Osteoblast (primary cell): ENCODE measurements at regions not wholly inside any gene's neighbourhood (a gene's known extent, or its start where the extent isn't known, plus 50 kb on each side); places are given as distances from the start of the nearest gene placed in this dataset.
"Not testable (repeated sequence)": the region's sequence is repeated elsewhere in the genome, so short reads cannot be mapped to it uniquely, and the experiment has no call there.

Source experiments
- DNase-seq: peaks from one replicate; pipeline ENCODE4 v3.0.0; 2011; ENCODE audit warnings: low spot score, mixed read lengths; ENCODE audit not compliant: insufficient read length; ENCODE audit errors: missing footprints
- H2AFZ ChIP-seq: 2 replicates; pipeline ENCODE4 v1.6.0; 2011; ENCODE audit warnings: mild to moderate bottlenecking, low read length
- H3K27ac ChIP-seq: 2 replicates; pipeline ENCODE4 v1.5.1; 2011; ENCODE audit warnings: mild to moderate bottlenecking, low read depth, low read length, moderate library complexity
- H3K27me3 ChIP-seq: 2 replicates; pipeline ENCODE4 v1.6.0; 2012; ENCODE audit warnings: mild to moderate bottlenecking, control low read depth, inconsistent platforms, low read length, moderate library complexity; ENCODE audit not compliant: insufficient read depth
- H3K36me3 ChIP-seq: 2 replicates; pipeline ENCODE4 v1.5.1; 2011; ENCODE audit warnings: mild to moderate bottlenecking, low read length, control low read depth, moderate library complexity; ENCODE audit not compliant: insufficient read depth
- H3K4me1 ChIP-seq: 2 replicates; pipeline ENCODE4 v1.5.1; 2011; ENCODE audit warnings: mild to moderate bottlenecking, low read length, control low read depth, moderate library complexity; ENCODE audit not compliant: insufficient read depth
- H3K4me2 ChIP-seq: 2 replicates; pipeline ENCODE4 v1.6.0; 2011; ENCODE audit warnings: mild to moderate bottlenecking, low read length; ENCODE audit not compliant: insufficient read depth
- H3K4me3 ChIP-seq: fragments of 200-600 bp; sonication (generic); 3 replicates; pipeline ENCODE4 v1.5.1; 2012; ENCODE audit warnings: mild to moderate bottlenecking, low read length, inconsistent platforms; ENCODE audit not compliant: insufficient read depth
- H3K79me2 ChIP-seq: 2 replicates; pipeline ENCODE4 v1.6.0; 2012; ENCODE audit warnings: mild to moderate bottlenecking, low read length, control low read depth, inconsistent platforms; ENCODE audit not compliant: insufficient read depth
- H3K9me3 ChIP-seq: 2 replicates; pipeline ENCODE4 v1.5.1; 2011; ENCODE audit warnings: low read depth, low read length, control low read depth
- H4K20me1 ChIP-seq: 2 replicates; pipeline ENCODE4 v1.6.0; 2012; ENCODE audit warnings: mild to moderate bottlenecking, low read length, control low read depth; ENCODE audit not compliant: insufficient read depth
- CTCF ChIP-seq: IDR thresholded peaks from 2 replicates; pipeline ENCODE4 v1.5.1; 2011; ENCODE audit warnings: mild to moderate bottlenecking, low read depth, low read length, moderate library complexity; ENCODE audit errors: extremely low read depth

- no peak for DNase-seq
- TF ChIP-seq CTCF = no peak
Observed at GRCh38 chr1:60664086-60664625, 418.2 kb upstream of the NFIA start.

GRCh38 chr1:60662486-60663044 is 419.8 kb upstream of the NFIA start:
- Histone ChIP-seq H2AFZ (no peak overlapping the region), H3K9me3 (no peaks in the 10 kb centered on the region), H3K79me2 (no peaks in the 10 kb centered on the region), H3K4me2 (no peak overlapping the region), H3K27me3 (no peaks in the 10 kb centered on the region), H3K4me3 (no peak overlapping the region), H4K20me1 (no peaks in the 10 kb centered on the region), H3K27ac (no peak overlapping the region), H3K4me1 (no peaks in the 10 kb centered on the region), H3K36me3 (no peaks in the 10 kb centered on the region)
- no peak for TF ChIP-seq CTCF
- no peak for DNase-seq

More at GRCh38 chr1:60664086-60664625, 418.2 kb upstream of the NFIA start:
- H3K4me2 ChIP-seq = no peak overlapping the region
- no peak overlapping the region for H2AFZ ChIP-seq
- no peaks in the 10 kb centered on the region for H3K4me1 ChIP-seq
- H3K4me3 ChIP-seq = no peak overlapping the region
- no peak overlapping the region for H3K27ac ChIP-seq
- no peaks in the 10 kb centered on the region for H4K20me1 ChIP-seq
- H3K79me2 ChIP-seq = no peaks in the 10 kb centered on the region
- no peaks in the 10 kb centered on the region for H3K27me3 ChIP-seq
- H3K36me3 ChIP-seq = no peaks in the 10 kb centered on the region
- no peaks in the 10 kb centered on the region for H3K9me3 ChIP-seq

DNA sequence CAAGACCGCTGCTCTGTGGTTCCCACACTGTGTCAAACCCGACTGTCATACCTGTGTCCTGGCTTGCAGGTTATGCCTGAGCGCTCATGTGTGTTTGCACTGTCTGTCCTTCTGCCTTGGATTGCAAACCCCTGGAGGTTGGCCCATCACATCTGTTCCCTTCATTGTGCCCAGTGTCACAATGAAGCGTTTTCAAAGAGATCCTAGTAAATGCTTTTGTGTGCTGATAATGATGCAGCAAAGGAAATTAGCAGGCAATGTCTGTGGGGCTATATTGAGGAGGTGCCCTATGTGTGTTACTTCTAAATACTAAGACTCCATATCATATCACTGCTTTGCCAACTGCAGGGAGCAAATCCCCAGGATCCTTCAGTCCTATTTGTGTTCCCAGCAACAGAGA is 424.4 kb upstream of the NFIA start:
- H4K20me1 ChIP-seq = no peaks in the 10 kb centered on the region
- no peak overlapping the region for H3K4me2 ChIP-seq
- H2AFZ ChIP-seq = no peak overlapping the region
- no peaks in the 10 kb centered on the region for H3K79me2 ChIP-seq
- no peak overlapping the region for H3K27ac ChIP-seq
- DNase-seq = no peak
- H3K36me3 ChIP-seq = no peaks in the 10 kb centered on the region
- H3K4me3 ChIP-seq = no peak overlapping the region
- no peaks in the 10 kb centered on the region for H3K9me3 ChIP-seq
- H3K27me3 ChIP-seq = no peaks in the 10 kb centered on the region
- no peak for TF ChIP-seq CTCF
- H3K4me1 ChIP-seq = no peaks in the 10 kb centered on the region

DNA sequence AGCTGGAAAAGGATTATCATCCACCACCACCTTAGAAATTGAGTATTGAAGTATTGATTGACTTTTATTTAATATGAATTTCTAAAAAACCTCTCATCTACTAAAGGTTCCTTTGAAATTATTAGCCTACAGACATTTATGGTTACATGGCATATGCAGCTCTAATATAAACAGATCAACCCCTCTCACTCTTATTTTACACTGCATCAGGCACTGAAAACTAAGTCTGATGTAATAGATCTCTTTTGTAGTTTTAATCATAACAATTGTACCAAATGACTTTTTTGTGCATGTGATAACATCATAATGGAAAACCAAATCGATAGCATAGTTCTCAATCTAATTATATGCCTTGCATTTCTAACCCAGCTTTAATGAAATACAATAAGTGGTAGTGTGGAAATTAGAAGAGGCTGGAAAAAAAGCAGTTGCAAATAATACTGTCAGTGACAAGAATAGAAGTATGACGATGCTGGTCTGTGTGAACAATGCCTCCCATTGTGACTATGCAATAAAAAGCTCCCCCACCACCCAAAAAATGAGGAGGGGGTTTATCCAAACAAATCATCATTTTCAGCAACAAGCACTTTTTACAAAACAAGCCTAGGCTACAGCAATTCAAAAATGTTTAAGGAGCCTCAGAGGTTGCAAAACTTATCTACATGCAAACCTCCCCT is 426.5 kb upstream of the NFIA start:
- H3K9me3 ChIP-seq = no peaks in the 10 kb centered on the region
- no peak overlapping the region for H3K27ac ChIP-seq
- no peak for DNase-seq
- no peaks in the 10 kb centered on the region for H3K79me2 ChIP-seq
- no peak overlapping the region for H3K4me3 ChIP-seq
- H3K4me1 ChIP-seq = no peaks in the 10 kb centered on the region
- H4K20me1 ChIP-seq = no peaks in the 10 kb centered on the region
- TF ChIP-seq CTCF = no peak
- H3K4me2 ChIP-seq = no peak overlapping the region
- H2AFZ ChIP-seq = no peak overlapping the region
- no peaks in the 10 kb centered on the region for H3K27me3 ChIP-seq
- no peaks in the 10 kb centered on the region for H3K36me3 ChIP-seq

DNA sequence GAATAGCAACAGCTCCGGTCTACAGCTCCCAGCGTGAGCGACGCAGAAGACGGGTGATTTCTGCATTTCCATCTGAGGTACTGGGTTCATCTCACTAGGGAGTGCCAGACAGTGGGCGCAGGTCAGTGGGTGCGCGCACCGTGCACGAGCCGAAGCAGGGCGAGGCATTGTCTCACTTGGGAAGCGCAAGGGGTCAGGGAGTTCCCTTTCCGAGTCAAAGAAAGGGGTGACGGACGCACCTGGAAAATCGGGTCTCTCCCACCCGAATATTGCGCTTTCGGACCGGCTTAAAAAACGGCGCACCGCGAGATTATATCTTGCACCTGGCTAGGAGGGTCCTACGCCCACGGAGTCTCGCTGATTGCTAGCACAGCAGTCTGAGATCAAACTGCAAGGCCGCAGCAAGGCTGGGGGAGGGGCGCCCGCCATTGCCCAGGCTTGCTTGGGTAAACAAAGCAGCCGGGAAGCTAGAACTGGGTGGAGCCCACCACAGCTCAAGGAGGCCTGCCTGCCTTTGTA is 442.3 kb upstream of the NFIA start:
- not testable (repeated sequence) for DNase-seq, H4K20me1 ChIP-seq, H2AFZ ChIP-seq, H3K4me1 ChIP-seq, H3K4me2 ChIP-seq, H3K79me2 ChIP-seq, H3K27me3 ChIP-seq, H3K36me3 ChIP-seq, H3K27ac ChIP-seq, H3K4me3 ChIP-seq, H3K9me3 ChIP-seq
